ENCODE measurements at regions not wholly inside any gene's neighbourhood (a gene's known extent, or its start where the extent isn't known, plus 50 kb on each side); places are given as distances from the start of the nearest gene placed in this dataset.

DNA sequence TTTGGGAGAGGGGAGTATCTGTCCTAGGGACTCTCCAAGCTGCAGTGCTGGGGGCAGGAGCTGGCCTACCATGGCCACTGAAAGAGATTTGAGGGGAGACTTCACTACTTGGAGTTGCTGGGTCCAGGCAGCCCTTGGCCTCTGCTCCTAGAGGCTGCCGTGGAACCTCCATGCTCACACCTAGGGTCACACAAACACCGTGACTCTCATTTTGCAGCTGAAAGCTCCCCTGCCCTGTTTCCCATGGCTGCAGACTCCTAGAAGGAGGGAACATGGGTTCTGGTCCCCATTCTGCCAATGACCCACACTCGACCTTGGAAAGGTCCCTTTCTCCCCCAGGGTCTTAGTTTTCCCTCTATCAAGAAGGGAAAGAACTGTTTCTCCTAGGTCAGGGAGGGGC lies 147.1 kb upstream of the PPP1R26 start:
- TF ChIP-seq, protein P1, sequence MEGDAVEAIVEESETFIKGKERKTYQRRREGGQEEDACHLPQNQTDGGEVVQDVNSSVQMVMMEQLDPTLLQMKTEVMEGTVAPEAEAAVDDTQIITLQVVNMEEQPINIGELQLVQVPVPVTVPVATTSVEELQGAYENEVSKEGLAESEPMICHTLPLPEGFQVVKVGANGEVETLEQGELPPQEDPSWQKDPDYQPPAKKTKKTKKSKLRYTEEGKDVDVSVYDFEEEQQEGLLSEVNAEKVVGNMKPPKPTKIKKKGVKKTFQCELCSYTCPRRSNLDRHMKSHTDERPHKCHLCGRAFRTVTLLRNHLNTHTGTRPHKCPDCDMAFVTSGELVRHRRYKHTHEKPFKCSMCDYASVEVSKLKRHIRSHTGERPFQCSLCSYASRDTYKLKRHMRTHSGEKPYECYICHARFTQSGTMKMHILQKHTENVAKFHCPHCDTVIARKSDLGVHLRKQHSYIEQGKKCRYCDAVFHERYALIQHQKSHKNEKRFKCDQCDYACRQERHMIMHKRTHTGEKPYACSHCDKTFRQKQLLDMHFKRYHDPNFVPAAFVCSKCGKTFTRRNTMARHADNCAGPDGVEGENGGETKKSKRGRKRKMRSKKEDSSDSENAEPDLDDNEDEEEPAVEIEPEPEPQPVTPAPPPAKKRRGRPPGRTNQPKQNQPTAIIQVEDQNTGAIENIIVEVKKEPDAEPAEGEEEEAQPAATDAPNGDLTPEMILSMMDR (IDR thresholded peaks at IDR 0.05), result no peak
- no peak for TF ChIP-seq EZH2 (IDR thresholded peaks at IDR 0.05; ENCODE audit: borderline replicate concordance, insufficient read depth, low read depth, low read length, poor library complexity, severe bottlenecking)
